ENCODE measurements at regions not wholly inside any gene's neighbourhood (a gene's known extent, or its start where the extent isn't known, plus 50 kb on each side); places are given as distances from the start of the nearest gene placed in this dataset.

DNA sequence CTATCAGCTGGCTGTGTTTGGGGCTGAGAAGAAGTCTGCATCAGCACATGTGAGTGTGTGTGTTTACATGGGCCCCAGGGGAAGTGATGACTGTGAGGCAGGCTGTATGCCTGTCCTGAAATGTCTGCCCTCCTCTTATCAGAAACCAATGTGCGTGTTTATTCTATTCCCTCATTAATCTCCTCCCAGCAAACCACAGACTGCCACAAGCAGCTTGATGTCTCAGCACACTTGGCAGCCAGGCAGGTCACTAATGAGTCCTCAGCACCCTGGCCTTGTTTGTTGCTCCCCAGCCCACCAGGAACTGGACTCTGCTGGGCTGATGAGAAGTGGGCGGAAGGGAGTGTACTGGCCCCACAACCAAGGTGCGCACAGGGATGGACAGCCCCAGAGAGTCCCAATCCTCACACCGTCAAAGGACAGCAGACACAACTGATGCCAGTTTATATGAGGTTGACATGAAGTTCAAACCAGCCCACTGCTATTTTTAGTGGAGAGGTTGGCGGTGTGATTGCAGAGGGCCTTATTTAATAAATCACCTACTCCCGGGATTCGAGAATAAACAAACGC is 225.8 kb downstream of the ETS1 start:
- no peak for DNase-seq

DNA sequence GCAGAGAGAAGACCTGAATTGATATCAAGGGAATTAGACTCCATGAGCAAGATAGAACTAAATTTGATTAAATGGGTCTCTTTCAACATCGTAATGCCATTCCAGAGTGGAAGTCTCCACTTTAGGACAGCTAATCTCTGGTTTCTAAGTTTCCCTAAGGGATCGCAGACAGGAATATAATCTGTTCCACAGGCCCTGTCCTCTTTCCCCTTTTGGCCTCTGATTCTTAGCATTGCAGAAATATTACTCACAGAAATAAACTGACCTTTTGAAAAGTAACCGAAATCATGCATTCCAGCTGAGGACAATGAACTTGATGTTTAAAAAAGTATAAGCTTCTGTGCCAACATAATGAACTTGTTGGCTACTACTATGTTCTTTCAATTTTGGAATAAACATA is 227.8 kb downstream of the ETS1 start:
- no peak for DNase-seq

DNA sequence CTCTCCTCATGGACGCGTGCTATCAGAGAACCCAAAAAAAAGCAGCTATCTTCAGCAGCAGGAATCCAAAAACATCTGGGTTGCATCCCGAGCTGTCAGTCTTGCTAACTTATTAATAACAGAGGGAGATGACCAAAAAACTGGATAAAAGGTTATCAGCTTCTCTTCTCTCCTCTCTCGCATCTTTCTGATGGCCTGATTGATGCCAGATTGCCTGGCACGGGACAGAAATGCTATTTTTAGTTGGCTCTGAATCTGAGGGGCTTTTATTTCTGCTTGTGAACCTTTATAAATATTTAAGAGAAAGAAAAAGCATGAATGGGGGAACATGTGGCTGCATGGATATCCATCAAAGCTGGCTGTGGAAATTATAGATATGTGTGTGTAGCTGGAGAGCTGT is 230.3 kb downstream of the ETS1 start:
- no peak for DNase-seq

DNA sequence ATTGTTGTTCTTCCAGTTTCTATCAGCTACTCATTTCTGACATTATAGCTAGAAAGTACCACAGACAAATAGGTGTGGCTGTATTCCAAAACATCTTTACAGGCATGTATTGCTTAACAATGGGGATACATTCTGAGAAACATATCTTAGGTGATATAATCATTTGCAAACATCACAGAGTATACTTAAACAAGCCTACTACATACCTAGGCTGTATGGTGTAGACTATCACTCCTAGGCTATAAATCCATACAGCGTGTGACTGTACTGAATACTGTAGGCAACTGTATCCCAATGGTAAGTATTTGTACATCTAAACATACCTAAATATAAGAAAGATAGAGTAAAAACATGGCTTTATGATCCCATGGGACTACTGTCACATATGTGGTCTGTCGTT is 231.8 kb downstream of the ETS1 start:
- no peak for DNase-seq

DNA sequence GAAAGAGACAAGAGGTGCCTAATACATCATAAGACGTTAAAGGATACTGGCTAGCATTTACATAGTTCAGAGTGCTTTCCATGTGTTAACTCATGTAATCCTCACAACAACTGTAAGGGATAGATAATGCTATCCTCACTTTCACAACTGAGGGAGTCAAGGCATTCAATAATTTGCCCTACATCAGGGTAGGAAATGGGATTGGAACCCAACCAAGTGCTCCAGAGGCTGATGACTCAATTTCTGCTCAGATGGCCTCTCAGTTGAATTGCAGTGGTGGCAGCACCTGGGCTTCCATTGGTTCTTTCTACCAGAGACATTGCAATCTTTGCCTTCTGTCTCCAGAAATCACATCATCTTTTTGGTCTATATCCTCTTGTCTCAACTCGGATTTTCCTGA is 232.9 kb downstream of the ETS1 start:
- DNase-seq, result no peak

DNA sequence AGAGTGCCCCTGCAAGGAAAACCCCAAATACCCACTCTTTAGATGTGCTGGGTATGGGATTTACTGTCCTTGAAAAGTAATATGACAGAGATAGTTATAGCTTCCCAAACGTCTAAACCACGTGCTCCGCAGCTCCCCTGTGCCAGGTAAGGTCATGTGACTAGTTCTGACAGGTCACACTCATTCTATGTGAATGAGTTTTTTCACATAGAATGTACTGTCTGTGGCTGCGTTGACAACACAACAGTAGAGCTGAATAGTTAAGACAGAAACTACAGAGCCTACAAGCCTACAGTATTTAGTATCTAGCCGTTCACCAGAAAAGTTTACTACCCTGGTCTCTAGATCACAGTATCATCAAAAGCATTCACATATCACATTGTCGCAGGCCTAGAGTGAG is 236.2 kb downstream of the ETS1 start:
- no peak for DNase-seq

DNA sequence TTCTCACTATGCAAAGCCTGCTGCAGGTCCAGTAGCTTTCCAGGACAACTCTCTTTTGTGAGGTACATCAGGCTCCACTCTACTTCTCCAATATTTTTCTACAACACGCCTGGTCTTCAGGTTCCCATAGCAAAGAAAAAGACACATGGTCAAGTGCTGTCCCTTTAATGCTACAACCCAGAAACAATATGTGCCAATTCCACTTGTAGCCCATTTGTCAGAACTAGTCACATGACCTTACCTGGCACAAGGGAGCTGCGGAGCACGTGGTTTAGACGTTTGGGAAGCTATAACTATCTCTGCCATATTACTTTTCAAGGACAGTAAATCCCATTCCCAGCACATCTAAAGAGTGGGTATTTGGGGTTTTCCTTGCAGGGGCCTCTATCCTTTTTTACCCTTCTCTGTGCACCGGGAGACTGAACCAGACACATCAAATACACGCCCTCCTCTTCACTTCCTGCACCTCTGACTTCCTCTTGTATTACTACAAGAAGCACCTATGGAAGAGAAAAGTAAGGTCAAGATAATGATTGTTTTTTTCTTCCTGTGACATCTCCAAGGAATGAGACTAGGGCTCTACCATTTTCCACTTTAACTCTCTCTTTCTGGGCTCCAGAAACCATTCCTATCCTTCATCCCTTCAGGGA is 237.6 kb downstream of the ETS1 start:
- DNase-seq, result no peak

DNA sequence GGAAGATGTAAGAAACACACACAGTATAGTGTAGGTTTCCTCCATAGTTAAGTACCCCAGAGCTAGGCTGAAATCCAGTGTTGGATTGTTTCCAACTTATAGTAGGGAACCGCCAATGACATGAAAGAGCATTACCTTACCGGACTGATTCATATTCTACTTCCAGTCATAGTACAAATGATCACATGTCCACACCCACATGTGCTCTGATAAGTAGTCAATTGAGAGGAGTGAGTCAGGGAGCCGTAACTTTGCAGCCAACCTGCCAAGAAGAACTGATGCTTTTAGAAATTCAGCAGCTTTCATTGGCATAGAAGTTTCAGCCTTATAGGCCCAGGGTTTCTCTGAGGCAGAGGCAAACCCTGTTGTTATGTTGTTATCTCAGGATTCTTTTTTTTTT is 240.6 kb downstream of the ETS1 start:
- DNase-seq, result no peak

DNA sequence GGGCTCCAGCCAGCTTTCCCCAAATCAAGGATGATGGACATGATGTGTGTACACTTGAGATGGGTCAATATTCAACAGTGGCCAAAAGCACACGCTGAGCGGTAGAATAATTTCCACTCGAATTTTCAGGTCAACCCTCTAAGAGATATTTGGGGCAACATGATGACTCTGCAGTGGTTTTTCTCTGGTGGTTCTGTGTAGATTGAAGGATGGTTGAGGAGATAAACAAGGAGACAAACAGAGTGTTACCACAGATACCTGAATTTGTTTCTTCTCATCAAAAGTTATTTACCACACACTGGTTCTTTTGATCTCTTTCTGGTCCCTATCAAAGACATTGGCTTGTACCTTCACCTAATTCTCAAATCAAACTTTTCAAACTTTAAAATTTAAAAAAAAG is 242.0 kb downstream of the ETS1 start:
- DNase-seq, result no peak

DNA sequence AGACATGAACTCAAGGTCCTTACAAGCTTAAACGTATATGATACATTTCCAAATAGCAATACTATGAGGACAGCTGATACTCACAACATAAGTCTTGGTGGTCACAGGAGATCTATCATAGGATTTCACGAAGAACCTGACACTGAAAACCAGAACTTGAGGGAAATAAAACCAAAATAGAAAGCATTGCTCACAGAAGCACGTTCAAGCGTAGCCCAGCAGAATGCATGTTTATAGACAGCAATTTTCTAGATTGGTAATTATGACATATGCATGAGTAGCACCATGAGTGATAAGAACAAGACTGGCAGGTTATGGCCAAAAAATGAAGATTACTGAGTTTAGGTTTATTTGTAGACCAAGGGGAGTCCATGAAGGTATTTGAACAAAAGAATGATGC is 243.5 kb downstream of the ETS1 start:
- no peak for DNase-seq

DNA sequence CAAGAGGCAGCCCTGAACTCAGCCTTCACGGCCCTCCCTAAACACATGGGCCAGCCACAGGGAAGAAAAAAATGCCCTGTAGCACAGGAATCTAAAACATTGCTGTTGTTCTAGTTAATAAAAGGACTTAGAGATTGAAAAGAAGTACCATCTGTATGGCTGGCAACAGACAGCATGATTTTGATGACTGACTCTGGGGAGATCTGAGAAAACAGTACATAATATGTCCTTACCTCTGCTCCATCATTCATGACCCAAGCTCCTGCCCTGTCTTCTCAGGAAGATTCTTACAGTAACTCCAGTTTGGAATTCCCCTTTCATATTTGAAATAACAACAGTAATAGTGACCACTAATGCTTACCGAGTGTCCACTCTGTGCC is 244.2 kb downstream of the ETS1 start:
- DNase-seq, result no peak

DNA sequence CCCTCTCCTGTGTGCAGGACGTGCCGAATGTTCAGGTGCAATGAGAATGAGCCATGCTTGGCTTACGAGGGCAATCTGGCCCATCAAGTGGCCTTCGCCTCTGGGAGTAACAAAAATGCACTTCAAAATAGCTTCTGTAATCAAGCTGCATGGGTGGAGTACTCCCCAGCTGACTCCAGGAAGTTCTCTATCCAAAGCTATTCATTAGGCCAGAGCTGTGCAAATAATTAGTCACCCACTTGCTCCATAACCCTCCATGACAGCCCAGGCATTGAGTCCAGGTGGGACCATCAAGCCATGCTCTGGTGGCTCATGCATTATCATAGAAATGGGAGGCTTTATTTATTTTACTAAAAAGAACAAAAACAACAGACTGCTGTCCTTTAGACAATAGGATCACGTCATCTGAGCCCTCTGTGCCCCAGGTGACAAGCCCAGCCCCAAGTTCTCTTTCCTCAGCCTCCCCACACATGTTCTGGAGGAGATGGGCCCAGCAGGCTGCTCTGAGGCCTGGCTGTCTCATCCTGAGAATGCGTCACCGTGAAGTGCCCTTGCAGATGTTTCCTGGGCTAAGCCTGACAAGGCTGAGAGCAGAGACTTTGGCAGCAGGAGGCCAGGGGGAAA is 244.7 kb downstream of the ETS1 start:
- no peak for DNase-seq

DNA sequence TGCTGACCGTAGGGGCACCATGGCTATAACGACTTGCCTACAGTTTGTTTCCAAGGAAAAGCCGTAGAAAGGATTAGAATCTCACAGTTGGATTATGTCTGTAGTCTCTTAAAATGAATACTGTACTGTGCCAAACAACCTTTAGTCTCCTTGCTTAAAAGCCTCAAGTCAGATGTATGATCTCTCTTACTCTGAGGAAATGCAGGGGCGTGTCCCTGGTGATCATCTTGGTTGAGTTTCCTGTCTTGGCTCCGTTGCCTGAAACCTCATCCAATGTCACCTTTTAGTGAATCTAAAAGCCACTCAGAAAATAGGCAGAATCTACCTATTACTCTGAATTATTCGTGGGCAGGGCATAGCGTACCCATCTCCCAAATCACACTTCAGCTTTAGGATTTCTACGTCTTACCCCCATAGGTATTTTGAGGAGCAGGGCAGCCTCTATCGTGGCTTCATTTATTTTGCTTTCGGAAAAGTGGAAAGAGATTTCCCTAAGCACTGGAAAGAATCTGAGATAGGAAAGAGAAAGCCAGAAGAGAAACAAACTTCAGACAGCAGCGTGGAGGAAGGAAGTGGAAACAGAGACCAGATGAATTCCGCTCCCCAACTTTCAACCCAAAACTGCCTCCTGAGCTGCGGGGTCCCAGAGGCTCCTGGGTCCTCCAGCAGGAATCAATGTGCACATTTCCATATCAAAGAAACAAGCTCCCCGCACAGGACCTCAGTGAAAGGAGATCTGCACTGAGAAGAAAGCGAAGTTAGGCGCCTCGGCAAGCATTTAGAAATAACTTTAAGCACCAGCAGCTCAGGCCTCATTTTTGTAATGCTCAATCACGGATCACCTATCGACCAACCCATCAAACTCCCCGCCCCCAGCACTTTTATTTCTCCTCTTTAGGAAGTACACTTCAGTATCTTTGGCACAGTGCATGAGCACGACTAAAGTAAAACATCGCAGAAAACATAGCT is 245.8 kb downstream of the ETS1 start:
- no peak for DNase-seq

DNA sequence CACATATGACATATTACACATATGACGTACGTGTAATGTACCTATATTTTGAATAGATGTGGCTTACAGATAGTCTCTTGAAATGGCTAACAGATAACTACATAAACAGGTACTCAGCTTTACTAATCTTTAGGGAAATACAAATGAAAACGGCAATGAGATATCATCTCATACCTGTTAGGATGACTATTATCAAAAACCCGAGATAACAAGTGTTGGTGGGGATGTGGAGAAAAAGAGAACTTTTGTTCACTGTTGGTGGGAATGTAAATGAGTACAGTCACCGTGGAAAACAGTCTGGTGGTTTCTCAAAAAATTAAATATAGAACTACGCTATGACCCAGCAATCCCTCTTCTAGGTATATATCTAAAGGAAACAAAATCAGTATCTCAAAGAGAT is 247.6 kb downstream of the ETS1 start:
- DNase-seq, result no peak

DNA sequence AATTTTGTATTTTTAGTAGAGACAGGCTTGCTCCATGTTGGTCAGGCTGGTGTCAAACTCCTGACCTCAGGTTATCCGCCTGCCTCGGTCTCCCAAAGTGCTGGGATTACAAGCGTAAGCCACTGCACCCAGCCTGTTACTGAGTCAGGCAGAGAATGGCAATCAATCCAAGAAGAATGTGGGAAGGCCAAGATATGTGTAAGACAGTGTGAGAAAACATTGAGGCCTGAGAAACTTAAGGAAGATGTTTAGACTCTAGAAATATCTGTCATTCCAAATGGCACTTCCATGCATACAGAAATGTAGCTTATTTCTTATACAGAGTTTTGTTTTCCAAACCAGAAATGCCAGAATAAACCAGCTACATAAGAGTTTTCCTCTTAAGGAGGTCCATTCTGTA is 248.5 kb downstream of the ETS1 start:
- no peak for DNase-seq

DNA sequence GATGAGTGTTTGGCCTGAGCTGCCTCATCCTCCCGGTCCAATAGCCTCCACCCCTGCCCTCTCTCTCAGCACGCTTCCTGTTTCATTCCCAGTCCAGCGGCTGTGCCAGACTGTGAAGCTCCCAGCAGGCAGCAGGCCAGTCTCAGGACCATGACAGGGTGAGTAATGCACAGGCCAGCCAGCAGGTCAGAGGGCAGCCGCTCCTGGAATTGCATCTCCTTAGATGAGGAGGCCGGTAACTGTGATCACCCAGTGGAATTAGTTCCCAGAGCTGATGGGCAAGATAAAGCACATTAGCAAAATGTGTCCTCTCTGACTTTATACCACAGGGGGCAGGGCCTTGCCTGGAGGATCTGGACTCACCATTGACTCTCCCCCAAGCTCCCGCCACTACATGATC is 251.2 kb downstream of the ETS1 start:
- no peak for DNase-seq

DNA sequence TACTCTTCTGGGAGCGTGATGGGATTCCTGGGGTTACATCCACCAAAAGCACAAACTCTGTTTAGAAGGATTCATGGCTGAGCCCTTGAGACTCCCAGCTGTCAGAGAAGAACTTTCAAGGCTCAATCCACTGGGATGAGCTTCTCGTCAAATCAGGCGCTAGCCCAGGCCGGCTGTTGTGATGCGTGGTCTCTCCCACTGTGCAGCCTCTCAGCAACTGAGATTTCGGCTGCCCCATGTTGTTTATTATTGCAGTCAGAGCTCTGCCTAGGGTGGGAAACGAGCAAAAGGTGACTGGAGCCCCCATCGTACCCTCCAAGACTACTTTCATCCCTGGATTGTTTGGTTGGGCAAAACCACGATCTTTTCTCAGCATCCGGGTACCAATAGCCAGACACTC is 251.6 kb downstream of the ETS1 start:
- no peak for DNase-seq

DNA sequence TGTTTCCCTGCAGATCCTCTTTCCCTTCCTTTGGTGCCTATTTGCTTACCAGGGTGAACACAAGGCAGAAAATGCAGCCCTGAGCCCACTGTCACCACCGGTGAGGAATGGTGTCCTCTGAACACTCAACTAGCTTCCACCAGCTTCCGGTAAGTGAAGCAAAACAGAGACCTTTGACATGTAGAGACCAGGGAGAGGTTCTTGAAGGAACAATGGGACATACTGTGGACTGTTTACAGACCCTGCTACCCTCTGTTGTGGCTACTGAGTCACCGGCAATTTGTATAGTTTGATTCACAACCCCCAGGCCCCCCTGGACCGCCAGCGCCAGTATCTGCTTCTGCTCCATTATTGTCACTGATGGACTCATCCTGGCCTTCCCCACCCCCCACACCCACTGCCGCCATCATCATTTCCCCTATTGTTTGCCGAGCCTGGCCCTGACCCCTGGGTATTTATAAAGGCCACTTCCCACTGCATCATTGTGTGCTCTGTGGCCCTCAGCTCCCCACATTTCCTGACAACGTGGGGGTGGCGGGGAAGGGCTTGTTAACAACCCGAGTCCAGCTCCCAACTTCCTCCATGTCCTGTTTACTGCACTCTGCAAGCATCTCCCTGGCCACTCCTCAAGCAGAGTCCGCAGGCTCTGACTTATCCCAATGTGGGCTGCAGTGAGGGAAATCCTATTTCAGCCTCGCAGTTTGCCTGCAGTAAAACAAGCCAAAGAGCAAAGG is 252.9 kb downstream of the ETS1 start:
- no peak for DNase-seq

DNA sequence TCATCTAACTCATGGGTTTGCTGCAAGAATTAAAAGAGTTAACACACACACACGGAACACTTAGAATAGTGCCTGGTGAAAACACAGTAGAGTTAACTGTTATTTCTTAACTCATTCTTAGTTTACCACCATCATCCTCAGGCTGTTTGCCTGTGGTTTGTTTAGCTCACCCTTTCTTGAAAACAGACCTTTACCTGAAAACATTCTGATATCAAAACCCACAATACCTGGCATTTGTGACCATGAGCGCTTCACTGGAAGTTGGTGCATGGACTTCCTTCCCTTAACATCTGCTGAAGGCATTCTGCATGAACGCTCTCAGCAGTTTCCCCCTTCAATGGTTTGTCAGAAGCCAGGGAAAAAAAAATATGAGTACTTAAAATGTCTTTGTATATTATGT is 256.0 kb downstream of the ETS1 start:
- DNase-seq, result no peak

DNA sequence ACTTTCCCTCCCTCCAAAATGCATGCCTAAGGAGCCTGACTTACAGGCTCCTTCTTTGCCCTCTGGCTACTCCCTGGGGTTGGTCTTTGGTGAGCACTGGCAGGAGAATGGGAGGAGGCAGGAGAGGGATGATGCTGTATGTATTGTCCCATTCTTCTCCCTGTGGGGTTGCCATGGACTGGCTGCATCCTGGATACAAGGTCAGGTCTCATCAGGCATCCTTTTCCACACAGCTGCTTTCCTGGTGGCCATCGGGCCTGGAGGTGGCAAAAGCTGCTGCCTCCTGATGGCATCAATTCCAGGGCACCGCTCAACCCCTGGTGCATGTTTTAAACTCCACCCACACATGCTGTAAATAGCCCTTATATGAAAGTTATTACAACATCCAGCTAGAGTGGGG is 257.2 kb downstream of the ETS1 start:
- no peak for DNase-seq

DNA sequence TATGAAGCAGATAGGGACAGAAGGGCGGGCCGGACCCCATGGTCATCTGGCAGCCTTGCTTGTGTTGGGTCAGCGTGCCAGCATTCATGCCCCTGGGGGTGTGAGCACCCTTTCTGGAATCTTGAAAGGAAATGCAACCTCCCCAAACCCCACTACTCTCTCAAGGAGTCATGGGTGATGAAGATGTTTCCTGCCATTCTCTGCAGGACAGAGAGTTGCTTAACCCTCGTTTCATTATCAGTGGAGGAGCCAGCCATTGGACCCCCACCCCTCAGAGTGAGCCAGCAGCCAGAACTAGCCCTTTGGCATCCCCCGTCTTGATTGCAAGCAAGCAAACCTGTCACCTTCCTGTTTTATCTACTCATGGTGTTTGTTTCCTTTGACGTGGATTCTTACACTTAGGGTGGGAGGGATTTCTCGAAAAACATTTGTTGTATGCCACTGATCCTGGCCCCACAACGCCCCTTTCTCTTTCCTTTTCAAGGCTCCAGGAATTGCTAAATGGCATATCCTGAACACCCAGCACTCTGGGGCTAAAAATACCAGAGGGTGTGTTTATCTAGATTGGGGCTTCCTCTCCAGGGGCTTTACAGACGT is 258.3 kb downstream of the ETS1 start:
- no peak for DNase-seq

DNA sequence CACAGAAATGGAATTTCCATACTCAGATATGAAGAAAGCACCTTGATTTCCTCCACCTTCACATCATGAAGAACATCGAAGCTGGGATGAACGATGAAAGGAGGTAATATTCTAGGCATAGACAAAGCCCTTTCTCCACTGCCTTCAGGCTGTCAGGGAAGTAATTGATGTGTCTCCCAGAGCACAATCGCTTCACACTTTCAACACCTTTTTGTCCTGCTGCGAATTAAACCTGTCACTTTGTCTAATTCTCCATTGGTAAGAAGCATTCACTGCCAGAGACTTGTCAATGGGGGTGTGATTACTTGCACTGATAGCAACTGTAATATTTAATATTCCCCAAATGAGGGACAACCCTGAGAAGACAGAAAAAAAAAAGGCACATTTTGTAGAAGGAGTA is 260.1 kb downstream of the ETS1 start:
- no peak for DNase-seq

DNA sequence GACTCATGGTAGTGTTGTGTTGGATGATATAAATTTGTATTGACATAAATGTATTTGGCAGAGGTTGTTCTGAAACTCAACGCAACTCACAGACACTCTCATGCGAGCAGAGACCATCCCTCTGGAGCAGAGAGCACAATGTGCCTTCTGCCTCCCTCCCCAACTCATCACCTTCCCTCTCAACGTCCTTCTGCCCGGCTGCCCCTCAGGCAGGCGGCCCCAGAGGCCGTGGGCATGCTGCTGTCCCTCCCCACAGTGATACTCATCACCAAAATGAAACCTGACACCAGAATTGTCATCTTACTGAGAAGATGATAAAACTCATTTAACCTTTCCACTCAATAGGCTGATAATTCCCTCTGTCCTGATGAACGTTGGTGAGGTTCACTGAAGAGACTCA is 260.6 kb downstream of the ETS1 start:
- DNase-seq, result no peak

Measured in NCI-H524 treated with DMSO at 0.1 percent for 48 hours (cell line).